ENCODE measurements at regions not wholly inside any gene's neighbourhood (a gene's known extent, or its start where the extent isn't known, plus 50 kb on each side); places are given as distances from the start of the nearest gene placed in this dataset.

DNA sequence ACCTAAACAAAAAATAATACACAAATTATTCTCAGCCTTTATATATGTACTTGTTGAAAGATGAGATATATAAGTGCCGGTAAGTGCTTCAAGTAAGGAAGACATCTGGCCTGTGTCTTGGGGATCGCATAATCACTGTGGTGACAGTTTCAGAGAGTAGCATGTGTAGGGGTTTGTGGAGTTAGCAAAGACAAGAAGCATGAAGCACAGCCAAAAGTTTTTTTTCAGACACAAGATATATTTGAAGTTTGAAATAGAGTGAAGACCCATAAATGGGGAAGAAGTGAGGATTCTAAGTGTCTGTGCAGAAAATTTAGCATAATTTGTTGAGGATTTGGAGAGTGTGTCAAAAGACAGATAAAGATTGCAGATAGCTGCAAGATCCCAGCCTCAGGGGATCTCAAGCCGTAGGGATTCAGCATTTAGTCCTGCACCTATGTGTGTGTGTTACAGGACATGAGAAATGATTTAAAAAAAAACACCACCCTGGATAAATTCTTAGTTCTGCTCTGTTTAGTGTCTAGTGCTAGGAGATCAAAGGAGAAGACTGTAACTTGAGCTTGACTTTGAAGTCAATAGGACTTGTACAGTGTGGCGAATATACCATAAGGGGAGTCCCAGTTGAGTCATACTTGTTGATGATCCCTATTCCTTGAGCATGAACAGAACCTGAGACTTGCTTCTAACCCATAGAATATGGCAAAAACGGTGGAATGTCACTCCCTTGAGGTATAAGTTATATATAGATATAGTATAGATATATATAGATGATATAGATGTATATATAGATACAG is 123.9 kb upstream of the GRM7 start:
- CTCF ChIA-PET (ENCODE audit: low intra/inter-chr PET ratio, low total read pairs): no interaction called here
- Histone ChIP-seq H3K4me2 (ENCODE audit: low read depth, low read length) (no peak overlapping the region), H3K4me3 (replicated peaks in 1 of 3; ENCODE audit: insufficient read depth in 1 of 3, low read depth in 2 of 3, low read length in 3 of 3) (no peak overlapping the region), H3K9me3 (ENCODE audit: low read length) (peaks cover 67% of the 10 kb centered on the region), H4K20me1 (ENCODE audit: insufficient read depth, low read length) (no peaks in the 10 kb centered on the region), H3K27ac (ENCODE audit: extremely low read length, insufficient read depth, low read length) (no peak overlapping the region), H3K4me1 (ENCODE audit: insufficient read depth, low read length) (no peaks in the 10 kb centered on the region), H3K36me3 (replicated peaks in 1 of 2; ENCODE audit: control insufficient read depth in 1 of 2, insufficient read depth in 2 of 2, low read length in 2 of 2) (no peaks in the 10 kb centered on the region), H3K79me2 (ENCODE audit: insufficient read depth, low read length) (no peaks in the 10 kb centered on the region), H3K27me3 (ENCODE audit: control insufficient read depth in 1 of 2, insufficient read depth in 2 of 2, low read length in 2 of 2) (no peaks in the 10 kb centered on the region), H3K9ac (ENCODE audit: insufficient read depth, low read depth, low read length) (no peak overlapping the region), H2AFZ (ENCODE audit: low read length) (no peak overlapping the region)
- in situ Hi-C loops (cut with HindIII; ENCODE audit: extremely low pct_ligation_motif_present, low pct_unique_long_range_greater_than_20kb) (no loop called here), intact Hi-C loops (cut with micrococcal nuclease; ENCODE audit: unreplicated experiment) (no loop called here)
- TF ChIP-seq ZBTB7A (CRISPR knock-in tag; IDR thresholded peaks at IDR 0.05) (no peak), MTF2 (CRISPR knock-in tag; IDR thresholded peaks at IDR 0.05; ENCODE audit: borderline replicate concordance) (no peak), NCOR1 (IDR thresholded peaks at IDR 0.05; ENCODE audit: borderline replicate concordance, low read length) (no peak), ZNF333 (CRISPR knock-in tag; IDR thresholded peaks at IDR 0.05; ENCODE audit: borderline replicate concordance) (no peak), EED (CRISPR knock-in tag; IDR thresholded peaks at IDR 0.05) (no peak), GZF1 (CRISPR knock-in tag; IDR thresholded peaks at IDR 0.05) (no peak), MED1 (CRISPR knock-in tag; IDR thresholded peaks at IDR 0.05) (no peak), PHB2 (IDR thresholded peaks at IDR 0.05; ENCODE audit: partially characterized antibody) (no peak), ZNF772 (CRISPR knock-in tag; IDR thresholded peaks at IDR 0.05) (no peak), ZNF790 (CRISPR knock-in tag; IDR thresholded peaks at IDR 0.05; ENCODE audit: borderline replicate concordance) (no peak), AGO2 (optimal IDR thresholded peaks at IDR 0.05; ENCODE audit: low read depth, low read length) (no peak), KDM3A (CRISPR knock-in tag; IDR thresholded peaks at IDR 0.05; ENCODE audit: low read depth) (no peak), SALL2 (CRISPR knock-in tag; IDR thresholded peaks at IDR 0.05) (no peak)
- TF ChIP-seq, protein P1, sequence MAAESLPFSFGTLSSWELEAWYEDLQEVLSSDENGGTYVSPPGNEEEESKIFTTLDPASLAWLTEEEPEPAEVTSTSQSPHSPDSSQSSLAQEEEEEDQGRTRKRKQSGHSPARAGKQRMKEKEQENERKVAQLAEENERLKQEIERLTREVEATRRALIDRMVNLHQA (CRISPR knock-in tag; IDR thresholded peaks at IDR 0.05): no peak
- TF ChIP-seq, protein P2, sequence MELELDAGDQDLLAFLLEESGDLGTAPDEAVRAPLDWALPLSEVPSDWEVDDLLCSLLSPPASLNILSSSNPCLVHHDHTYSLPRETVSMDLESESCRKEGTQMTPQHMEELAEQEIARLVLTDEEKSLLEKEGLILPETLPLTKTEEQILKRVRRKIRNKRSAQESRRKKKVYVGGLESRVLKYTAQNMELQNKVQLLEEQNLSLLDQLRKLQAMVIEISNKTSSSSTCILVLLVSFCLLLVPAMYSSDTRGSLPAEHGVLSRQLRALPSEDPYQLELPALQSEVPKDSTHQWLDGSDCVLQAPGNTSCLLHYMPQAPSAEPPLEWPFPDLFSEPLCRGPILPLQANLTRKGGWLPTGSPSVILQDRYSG (CRISPR knock-in tag; IDR thresholded peaks at IDR 0.05): no peak
- TF ChIP-seq, protein P3, sequence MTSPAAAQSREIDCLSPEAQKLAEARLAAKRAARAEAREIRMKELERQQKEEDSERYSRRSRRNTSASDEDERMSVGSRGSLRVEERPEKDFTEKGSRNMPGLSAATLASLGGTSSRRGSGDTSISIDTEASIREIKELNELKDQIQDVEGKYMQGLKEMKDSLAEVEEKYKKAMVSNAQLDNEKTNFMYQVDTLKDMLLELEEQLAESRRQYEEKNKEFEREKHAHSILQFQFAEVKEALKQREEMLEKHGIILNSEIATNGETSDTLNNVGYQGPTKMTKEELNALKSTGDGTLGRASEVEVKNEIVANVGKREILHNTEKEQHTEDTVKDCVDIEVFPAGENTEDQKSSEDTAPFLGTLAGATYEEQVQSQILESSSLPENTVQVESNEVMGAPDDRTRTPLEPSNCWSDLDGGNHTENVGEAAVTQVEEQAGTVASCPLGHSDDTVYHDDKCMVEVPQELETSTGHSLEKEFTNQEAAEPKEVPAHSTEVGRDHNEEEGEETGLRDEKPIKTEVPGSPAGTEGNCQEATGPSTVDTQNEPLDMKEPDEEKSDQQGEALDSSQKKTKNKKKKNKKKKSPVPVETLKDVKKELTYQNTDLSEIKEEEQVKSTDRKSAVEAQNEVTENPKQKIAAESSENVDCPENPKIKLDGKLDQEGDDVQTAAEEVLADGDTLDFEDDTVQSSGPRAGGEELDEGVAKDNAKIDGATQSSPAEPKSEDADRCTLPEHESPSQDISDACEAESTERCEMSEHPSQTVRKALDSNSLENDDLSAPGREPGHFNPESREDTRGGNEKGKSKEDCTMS (CRISPR knock-in tag; conservative IDR thresholded peaks at IDR 0.05): no peak
- TF ChIP-seq, protein P4, sequence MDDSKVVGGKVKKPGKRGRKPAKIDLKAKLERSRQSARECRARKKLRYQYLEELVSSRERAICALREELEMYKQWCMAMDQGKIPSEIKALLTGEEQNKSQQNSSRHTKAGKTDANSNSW (CRISPR knock-in tag; IDR thresholded peaks at IDR 0.05; ENCODE audit: borderline replicate concordance): no peak
- FAIRE-seq: no peak
- DNase-seq (ENCODE audit: low spot score): no peak
- WGBS (ENCODE audit: low lambda C conversion rate): 11% methylated on average over 5 of the region's 5 CpGs
- no peak for ATAC-seq
- POLR2A ChIA-PET: no interaction called here
- no TSS peak for BruUV-seq (replicated peaks)
